GM23338 (cell line): ENCODE measurements at regions not wholly inside any gene's neighbourhood (a gene's known extent, or its start where the extent isn't known, plus 50 kb on each side); places are given as distances from the start of the nearest gene placed in this dataset.

Source experiments
- CREB1 ChIP-seq: fragments of 250-450 bp; sonication (Bioruptor Pico); IDR thresholded peaks from 2 replicates; pipeline ENCODE4 v1.5.0; 2020; ENCODE audit warnings: low read depth, mild to moderate bottlenecking, moderate library complexity
- CTCF ChIP-seq, 2 experiments: fragments of 200-600 bp in 1 of 2; sonication (generic) in 1 of 2; conservative IDR thresholded peaks; 2 replicates each; pipeline versions ENCODE4 v1.5.1 to v1.6.1; 2016 to 2017; ENCODE audit warnings: antibody characterized with exemption in 2 of 2, low read depth in 2 of 2, mild to moderate bottlenecking in 2 of 2, moderate library complexity in 1 of 2
- ETS1 ChIP-seq: IDR thresholded peaks from 2 replicates; pipeline ENCODE4 v1.6.1; 2016; ENCODE audit warnings: antibody characterized with exemption
- EZH2 ChIP-seq: fragments of 200-600 bp; sonication (generic); IDR thresholded peaks from one replicate; pipeline ENCODE4 v1.8.0; 2017; ENCODE audit warnings: antibody characterized with exemption, mild to moderate bottlenecking, low read depth; ENCODE audit not compliant: unreplicated experiment
- EZH2phosphoT487 ChIP-seq: fragments of 200-600 bp; sonication (generic); IDR thresholded peaks from one replicate; pipeline ENCODE4 v1.8.1; 2018; ENCODE audit warnings: antibody characterized with exemption; ENCODE audit not compliant: unreplicated experiment
- JUNB ChIP-seq: IDR thresholded peaks from one replicate; pipeline ENCODE4 v1.6.1; 2016; ENCODE audit warnings: antibody characterized with exemption; ENCODE audit not compliant: unreplicated experiment
- NANOG ChIP-seq: IDR thresholded peaks from 2 replicates; pipeline ENCODE4 v1.6.1; 2016; ENCODE audit warnings: antibody characterized with exemption, borderline replicate concordance
- POLR2AphosphoS5 ChIP-seq: IDR thresholded peaks from 2 replicates; pipeline ENCODE4 v1.6.1; 2016; ENCODE audit warnings: antibody characterized with exemption, low read depth
- ZNF331 ChIP-seq: fragments of 250-450 bp; sonication (Bioruptor Pico); IDR thresholded peaks from 2 replicates; pipeline ENCODE4 v1.5.0; 2020; ENCODE audit warnings: low read depth, mild to moderate bottlenecking, moderate library complexity
- ZNF462 ChIP-seq: fragments of 250-450 bp; sonication (Bioruptor Pico); IDR thresholded peaks from 2 replicates; pipeline ENCODE4 v1.5.0; 2020; ENCODE audit warnings: mild to moderate bottlenecking, moderate library complexity

GRCh38 chr1:219119839-219120238 is 53.8 kb upstream of the LYPLAL1 start (continued):
- no peak for TF ChIP-seq ZNF462
- no peak for TF ChIP-seq EZH2phosphoT487
- no peak for TF ChIP-seq CREB1 (CRISPR knock-in tag)
- TF ChIP-seq EZH2: no peak
- no peak for TF ChIP-seq ZNF331 (CRISPR knock-in tag)
- no peak for TF ChIP-seq ETS1
- TF ChIP-seq JUNB: no peak
- TF ChIP-seq CTCF (conservative IDR thresholded peaks at IDR 0.05; ENCODE audit: low read depth in 2 of 2): no peak
- no peak for TF ChIP-seq NANOG
- no peak for TF ChIP-seq POLR2AphosphoS5
